ENCODE measurements at regions not wholly inside any gene's neighbourhood (a gene's known extent, or its start where the extent isn't known, plus 50 kb on each side); places are given as distances from the start of the nearest gene placed in this dataset.

- no peaks in the 10 kb centered on the region for H3K27me3 ChIP-seq (ENCODE audit: low read length)
- H3K9me2 ChIP-seq (replicated peaks; ENCODE audit: insufficient read depth, low read length), result no peaks in the 10 kb centered on the region
- H3K4me3 ChIP-seq (ENCODE audit: insufficient read depth, low read length, poor library complexity, severe bottlenecking), result no peak overlapping the region
- TF ChIP-seq CTCF (IDR thresholded peaks at IDR 0.05; ENCODE audit: insufficient read depth, low read length, poor library complexity, severe bottlenecking) (no peak), EZH2phosphoT487 (conservative IDR thresholded peaks at IDR 0.05; ENCODE audit: low read length) (no peak)
- no peak overlapping the region for H3K4me2 ChIP-seq (ENCODE audit: low read depth, low read length, poor library complexity, severe bottlenecking)
- no peaks in the 10 kb centered on the region for H3K36me3 ChIP-seq (ENCODE audit: low read length)
- no peak overlapping the region for H3K27ac ChIP-seq (ENCODE audit: low read depth, low read length)
- H4K20me1 ChIP-seq (ENCODE audit: low read depth, low read length), result no peaks in the 10 kb centered on the region
- no peak overlapping the region for H2AFZ ChIP-seq (ENCODE audit: low read depth, low read length, severe bottlenecking)
- no peak overlapping the region for H3K9ac ChIP-seq (ENCODE audit: low read length)
- H3K9me3 ChIP-seq (ENCODE audit: insufficient read depth, low read length), result no peaks in the 10 kb centered on the region; the same call in 1 of the 2 replicates
- no peaks in the 10 kb centered on the region for H3K79me2 ChIP-seq (ENCODE audit: insufficient read depth, low read length)
- no peaks in the 10 kb centered on the region for H3F3A ChIP-seq (ENCODE audit: insufficient read depth)
These were observed 66.3 kb downstream of the SPRY2 start for GRCh38 chr13:80274643-80275042.

- H3K4me3 ChIP-seq (ENCODE audit: insufficient read depth, low read length, poor library complexity, severe bottlenecking), result no peak overlapping the region
- H3K9me3 ChIP-seq (ENCODE audit: insufficient read depth, low read length), result no peaks in the 10 kb centered on the region; the same call in 1 of the 2 replicates
- no peak overlapping the region for H3K4me2 ChIP-seq (ENCODE audit: low read depth, low read length, poor library complexity, severe bottlenecking)
- H3K79me2 ChIP-seq (ENCODE audit: insufficient read depth, low read length), result no peaks in the 10 kb centered on the region
- no peaks in the 10 kb centered on the region for H3K36me3 ChIP-seq (ENCODE audit: low read length)
- no peaks in the 10 kb centered on the region for H3F3A ChIP-seq (ENCODE audit: insufficient read depth)
- H3K27ac ChIP-seq (ENCODE audit: low read depth, low read length), result no peak overlapping the region
- no peak overlapping the region for H2AFZ ChIP-seq (ENCODE audit: low read depth, low read length, severe bottlenecking)
- TF ChIP-seq EZH2phosphoT487 (conservative IDR thresholded peaks at IDR 0.05; ENCODE audit: low read length), result no peak
- TF ChIP-seq CTCF (IDR thresholded peaks at IDR 0.05; ENCODE audit: insufficient read depth, low read length, poor library complexity, severe bottlenecking), result no peak
- no peaks in the 10 kb centered on the region for H3K9me2 ChIP-seq (replicated peaks; ENCODE audit: insufficient read depth, low read length)
- no peaks in the 10 kb centered on the region for H4K20me1 ChIP-seq (ENCODE audit: low read depth, low read length)
- no peak overlapping the region for H3K9ac ChIP-seq (ENCODE audit: low read length)
- H3K27me3 ChIP-seq (ENCODE audit: low read length), result no peaks in the 10 kb centered on the region
These were observed 67.2 kb downstream of the SPRY2 start for GRCh38 chr13:80273718-80274117.

- H3K27ac ChIP-seq (ENCODE audit: low read depth, low read length), result no peak overlapping the region
- no peak overlapping the region for H2AFZ ChIP-seq (ENCODE audit: low read depth, low read length, severe bottlenecking)
- no peak overlapping the region for H3K9ac ChIP-seq (ENCODE audit: low read length)
- no peak overlapping the region for H3K4me2 ChIP-seq (ENCODE audit: low read depth, low read length, poor library complexity, severe bottlenecking)
- no peaks in the 10 kb centered on the region for H3K79me2 ChIP-seq (ENCODE audit: insufficient read depth, low read length)
- no peaks in the 10 kb centered on the region for H3K9me2 ChIP-seq (replicated peaks; ENCODE audit: insufficient read depth, low read length)
- no peaks in the 10 kb centered on the region for H3F3A ChIP-seq (ENCODE audit: insufficient read depth)
- H3K36me3 ChIP-seq (ENCODE audit: low read length), result no peaks in the 10 kb centered on the region
- H3K9me3 ChIP-seq (ENCODE audit: insufficient read depth, low read length), result no peaks in the 10 kb centered on the region
- no peak overlapping the region for H3K4me3 ChIP-seq (ENCODE audit: insufficient read depth, low read length, poor library complexity, severe bottlenecking)
- H4K20me1 ChIP-seq (ENCODE audit: low read depth, low read length), result no peaks in the 10 kb centered on the region
- no peak for TF ChIP-seq EZH2phosphoT487 (conservative IDR thresholded peaks at IDR 0.05; ENCODE audit: low read length)
- H3K27me3 ChIP-seq (ENCODE audit: low read length), result no peaks in the 10 kb centered on the region
These were observed 75.6 kb downstream of the SPRY2 start for GRCh38 chr13:80265348-80265747.

GRCh38 chr13:80263745-80264513, 77.0 kb downstream of the SPRY2 start:
- Histone ChIP-seq H3K9ac (ENCODE audit: low read length) (no peak overlapping the region), H3K4me3 (ENCODE audit: insufficient read depth, low read length, poor library complexity, severe bottlenecking) (no peak overlapping the region), H3K4me2 (ENCODE audit: low read depth, low read length, poor library complexity, severe bottlenecking) (no peak overlapping the region), H3K36me3 (ENCODE audit: low read length) (no peaks in the 10 kb centered on the region), H3F3A (ENCODE audit: insufficient read depth) (no peaks in the 10 kb centered on the region), H3K27ac (ENCODE audit: low read depth, low read length) (no peak overlapping the region), H3K9me2 (replicated peaks; ENCODE audit: insufficient read depth, low read length) (no peaks in the 10 kb centered on the region), H3K79me2 (ENCODE audit: insufficient read depth, low read length) (no peaks in the 10 kb centered on the region), H3K9me3 (ENCODE audit: insufficient read depth, low read length) (no peaks in the 10 kb centered on the region), H4K20me1 (ENCODE audit: low read depth, low read length) (no peaks in the 10 kb centered on the region), H3K27me3 (ENCODE audit: low read length) (no peaks in the 10 kb centered on the region), H2AFZ (ENCODE audit: low read depth, low read length, severe bottlenecking) (no peak overlapping the region)
- TF ChIP-seq CTCF (IDR thresholded peaks at IDR 0.05; ENCODE audit: insufficient read depth, low read length, poor library complexity, severe bottlenecking) (no peak), EZH2phosphoT487 (conservative IDR thresholded peaks at IDR 0.05; ENCODE audit: low read length) (no peak)

Measured in SU-DHL-6 (cell line).